Lung (tissue), 11 donors: ENCODE measurements at regions not wholly inside any gene's neighbourhood (a gene's known extent, or its start where the extent isn't known, plus 50 kb on each side); places are given as distances from the start of the nearest gene placed in this dataset.

Source experiments
- ATAC-seq: fragments of 200-7000 bp; cut with Tn5 transposase; one replicate; pipeline ENCODE4 v1.9.1; 2020; ENCODE audit warnings: moderate number of reproducible peaks; ENCODE audit not compliant: insufficient read depth, low FRiP score
- DNase-seq, 3 donors: peaks; one replicate each; pipeline ENCODE4 v3.0.0-alpha.2; 2013 to 2017
- H3K27ac ChIP-seq, 2 donors: one replicate each; pipeline ENCODE4 v1.5.1; 2013; ENCODE audit warnings: mild to moderate bottlenecking in 2 of 2, moderate library complexity in 2 of 2, control low read depth in 1 of 2, inconsistent platforms in 1 of 2, low read depth in 1 of 2, low read length in 1 of 2
- H3K27me3 ChIP-seq, 3 donors: one replicate each; pipeline ENCODE4 v1.5.1; 2013; ENCODE audit warnings: low read length in 2 of 3; ENCODE audit not compliant: control insufficient read depth in 3 of 3, insufficient read depth in 3 of 3
- H3K36me3 ChIP-seq, 4 donors: one replicate each; pipeline ENCODE4 v1.5.1; 2013; ENCODE audit warnings: low read length in 4 of 4, mild to moderate bottlenecking in 1 of 4, moderate library complexity in 1 of 4; ENCODE audit not compliant: control insufficient read depth in 4 of 4, insufficient read depth in 4 of 4
- H3K4me1 ChIP-seq, 5 donors: one replicate each; pipeline ENCODE4 v1.5.1; 2013; ENCODE audit warnings: low read length in 5 of 5, mild to moderate bottlenecking in 2 of 5, moderate library complexity in 1 of 5; ENCODE audit not compliant: control insufficient read depth in 5 of 5, insufficient read depth in 5 of 5
- H3K4me3 ChIP-seq: one replicate; pipeline ENCODE4 v1.5.1; 2013; ENCODE audit warnings: mild to moderate bottlenecking, control low read depth, moderate library complexity
- H3K9ac ChIP-seq, 2 donors: one replicate each; pipeline ENCODE4 v1.5.1; 2013; ENCODE audit warnings: low read length in 2 of 2, control low read depth in 1 of 2; ENCODE audit not compliant: insufficient read depth in 1 of 2
- H3K9me3 ChIP-seq, 4 donors: one replicate each; pipeline ENCODE4 v1.5.1; 2013; ENCODE audit warnings: low read length in 3 of 4, mild to moderate bottlenecking in 1 of 4, moderate library complexity in 1 of 4; ENCODE audit not compliant: control insufficient read depth in 4 of 4, insufficient read depth in 3 of 4
- CTCF ChIP-seq: IDR thresholded peaks from 2 replicates; pipeline ENCODE4 v1.5.1; 2012; ENCODE audit warnings: mild to moderate bottlenecking; ENCODE audit errors: control extremely low read depth, extremely low read depth
- WGBS, 2 donors: extraction: QIAGEN DNeasy Blood & Tissue Kit; methylation state at CpG; one replicate each; pipeline ENCODE4 v1.1.7; 2013; 5-methylcytosine and 5-hydroxymethylcytosine counted together
- donor health status: control.
- donor health status: control.
- donor health status: Bipolar disorder and iron deficiency.
- donor health status: healthy.
- donor health status: DM: yes; HTN: yes; CAD: no.

GRCh38 chr4:53646795-53647194, 55.5 kb upstream of the LNX1 start:
- H3K36me3 ChIP-seq: no peaks in the 10 kb centered on the region
- 14 to 31% methylated on average over 3 of the region's 3 CpGs for WGBS, 2 donors
- ATAC-seq: no peak
- DNase-seq: peak in 2 of 3 donors; percentile 24 to 30
- no peak overlapping the region for H3K9ac ChIP-seq
- H3K4me1 ChIP-seq: peaks cover 3 to 10% (median 5%) of the 10 kb centered on the region in 5 donors
- H3K27ac ChIP-seq: no peak overlapping the region
- H3K9me3 ChIP-seq: no peaks in the 10 kb centered on the region
- no peaks in the 10 kb centered on the region for H3K27me3 ChIP-seq
- H3K4me3 ChIP-seq: no peak overlapping the region
- no peak for TF ChIP-seq CTCF

DNA sequence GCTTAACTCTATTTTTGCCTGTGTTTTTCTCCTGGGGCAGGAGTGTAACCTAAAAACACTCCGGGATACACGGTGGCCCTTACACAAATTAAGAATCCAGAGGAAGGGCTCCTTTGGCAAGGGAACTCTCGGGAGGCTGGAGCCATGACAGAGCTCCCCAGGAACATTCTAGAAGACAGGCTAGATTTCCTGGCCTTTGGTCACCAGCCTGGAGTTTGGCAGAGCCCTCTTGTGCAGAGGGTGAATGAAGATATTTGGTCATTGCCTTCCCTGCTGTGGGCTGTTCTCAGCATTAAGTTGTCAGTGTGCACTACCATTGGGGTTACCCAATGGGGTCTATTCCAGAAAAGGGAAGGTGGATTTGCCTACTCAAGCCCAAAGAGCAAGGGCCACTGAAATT, 53.8 kb upstream of the LNX1 start:
- DNase-seq (no peak), ATAC-seq (no peak)
- H3K9ac ChIP-seq: no peak overlapping the region
- no peak overlapping the region for H3K27ac ChIP-seq
- no peak for TF ChIP-seq CTCF
- WGBS, 2 donors: 82 to 97% methylated on average over 3 of the region's 3 CpGs
- H3K36me3 ChIP-seq: no peaks in the 10 kb centered on the region
- no peak overlapping the region for H3K4me3 ChIP-seq
- H3K9me3 ChIP-seq: no peaks in the 10 kb centered on the region
- no peaks in the 10 kb centered on the region for H3K27me3 ChIP-seq
- peaks cover 5 to 19% (median 9%) of the 10 kb centered on the region in 5 donors for H3K4me1 ChIP-seq

DNA sequence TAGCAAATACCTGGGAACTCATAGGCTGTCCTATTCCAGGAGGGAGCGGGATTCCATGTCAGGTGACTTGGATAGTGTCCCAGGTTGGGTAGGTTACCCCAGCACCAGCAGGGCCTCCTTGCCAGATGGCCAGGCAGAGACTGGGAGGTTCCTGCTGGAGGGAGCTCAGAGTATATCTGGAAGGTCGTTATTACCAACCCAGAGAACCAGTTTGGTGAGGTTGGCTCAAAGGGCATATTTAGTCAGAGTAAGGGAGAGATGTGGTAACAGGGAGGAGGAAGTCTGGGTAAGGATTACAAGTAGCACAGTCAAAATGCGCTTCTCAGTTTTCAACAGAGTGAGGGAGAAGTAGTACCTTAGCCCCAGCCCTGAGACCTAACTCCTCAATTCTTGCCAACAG, 53.3 kb upstream of the LNX1 start:
- Histone ChIP-seq H3K27me3 (no peaks in the 10 kb centered on the region), H3K4me1 (peaks cover 5 to 21% (median 9%) of the 10 kb centered on the region in 5 donors), H3K36me3 (no peaks in the 10 kb centered on the region), H3K27ac (no peak overlapping the region), H3K9ac (no peak overlapping the region), H3K9me3 (no peaks in the 10 kb centered on the region), H3K4me3 (no peak overlapping the region)
- ATAC-seq (peak; percentile 50), DNase-seq (peak; percentile 38 to 72 (median 51))
- WGBS, 2 donors: 50 to 58% methylated on average over 3 of the region's 3 CpGs
- no peak for TF ChIP-seq CTCF
